NOMO-1 (cell line): ENCODE measurements at regions not wholly inside any gene's neighbourhood (a gene's known extent, or its start where the extent isn't known, plus 50 kb on each side); places are given as distances from the start of the nearest gene placed in this dataset.

Experiments used
- DNase-seq, 2 experiments: peaks; one replicate each; lab custom pipeline; 2025; ENCODE audit not compliant: unreplicated experiment in 2 of 2; lab: John Stamatoyannopoulos, UW

DNA sequence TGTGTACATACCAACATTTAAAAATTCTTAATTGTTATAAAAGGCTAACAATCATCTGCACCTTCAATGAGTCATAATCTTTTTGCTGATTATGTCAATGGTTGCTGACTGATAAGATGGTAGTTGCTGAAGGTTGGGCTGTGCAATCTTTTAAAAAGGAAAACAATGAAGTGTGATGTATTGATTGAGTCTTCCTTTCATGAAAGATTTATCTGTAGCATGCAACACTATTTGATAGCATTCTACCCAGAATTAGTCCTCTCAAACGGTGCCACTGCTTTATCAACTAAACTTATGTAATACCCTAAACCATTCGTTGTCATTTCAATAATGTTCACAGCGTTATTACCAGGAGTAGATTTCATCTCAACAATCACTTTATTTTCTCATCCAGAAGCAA is 2360.6 kb downstream of the PCDH9 start:
- no peak for DNase-seq

- DNase-seq, result no peak
Measured at GRCh38 chr13:64867856-64868255, 2362.3 kb downstream of the PCDH9 start.

DNA sequence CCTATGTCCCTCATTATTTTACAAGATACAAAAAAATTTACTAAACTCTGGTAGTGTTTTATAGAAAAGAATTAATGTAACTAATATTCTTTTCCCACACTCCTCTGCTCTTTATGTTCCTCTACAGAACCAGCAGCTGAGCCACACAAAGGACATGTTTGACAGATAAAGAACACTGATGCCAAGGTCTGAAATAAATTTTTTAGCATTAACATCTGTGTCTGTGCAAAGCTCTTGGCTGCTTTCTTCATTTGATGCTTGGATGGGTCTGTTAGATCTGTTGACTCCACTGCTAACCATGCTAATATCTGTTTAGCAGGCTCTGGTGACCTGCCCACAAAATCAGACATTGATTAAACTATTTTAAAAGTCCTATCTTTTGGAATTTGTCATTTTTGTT is 2363.8 kb downstream of the PCDH9 start:
- no peak for DNase-seq

- no peak for DNase-seq
Measured at GRCh38 chr13:64855506-64855905, 2374.6 kb downstream of the PCDH9 start.

DNA sequence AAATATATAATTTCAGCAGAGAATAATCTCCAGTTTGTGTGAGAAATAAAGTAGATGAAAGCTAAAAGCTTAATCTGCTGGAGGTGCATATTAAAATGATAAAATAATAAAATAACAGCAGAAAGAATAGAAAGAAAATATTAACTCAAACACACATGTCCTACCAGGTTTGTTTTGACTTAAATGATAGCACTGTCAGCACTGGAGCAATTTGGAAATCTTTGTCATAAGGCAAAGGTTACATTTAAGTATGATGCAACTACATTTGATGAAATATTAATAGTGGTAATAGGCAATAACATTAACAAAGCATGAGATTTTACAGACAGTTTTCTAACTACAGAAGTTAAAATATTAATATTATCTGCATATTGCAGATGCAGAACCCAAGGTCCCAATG is 2380.1 kb downstream of the PCDH9 start:
- no peak for DNase-seq

- DNase-seq, result no peak
Measured at GRCh38 chr13:64849196-64849595, 2380.9 kb downstream of the PCDH9 start.

DNA sequence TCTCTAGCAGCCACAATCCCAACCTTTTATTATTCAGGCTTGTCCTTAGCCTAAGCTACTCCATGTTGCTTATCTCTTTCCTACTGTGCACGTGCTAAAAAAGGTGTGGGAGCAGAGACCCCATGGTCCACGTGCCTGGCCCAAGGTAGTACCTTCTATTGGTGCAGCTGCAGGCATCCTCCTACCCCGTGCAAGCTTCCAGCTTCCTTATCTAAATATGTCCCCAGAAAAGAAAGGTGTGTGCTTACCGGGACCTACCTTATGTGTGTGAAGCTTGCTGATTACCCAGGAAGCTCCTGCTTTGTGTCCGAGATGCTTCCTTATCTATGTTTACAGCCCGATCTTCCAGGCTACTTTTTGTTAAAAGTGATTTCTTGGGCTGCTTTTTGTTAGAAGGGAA is 2382.4 kb downstream of the PCDH9 start:
- no peak for DNase-seq

DNA sequence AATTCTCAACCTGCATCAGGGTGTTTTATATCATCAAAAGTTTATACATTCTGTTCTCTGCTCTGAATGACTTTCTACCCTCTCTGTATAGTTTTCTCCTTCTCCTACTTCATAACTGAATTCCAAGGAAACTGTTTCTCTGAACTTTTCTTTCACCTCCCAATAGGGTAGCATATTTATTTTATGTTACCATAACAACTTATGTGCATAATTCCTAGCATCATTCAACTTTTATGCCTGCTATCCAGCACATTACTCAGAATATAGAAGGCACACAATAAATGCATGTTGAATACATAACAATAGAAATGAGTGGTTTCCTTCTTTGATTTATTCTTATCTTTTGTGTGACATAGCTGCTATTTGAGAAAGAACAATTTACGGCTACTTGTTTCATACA is 2385.0 kb downstream of the PCDH9 start:
- DNase-seq, result no peak

- no peak for DNase-seq
Measured at GRCh38 chr13:64819081-64819480, 2411.1 kb downstream of the PCDH9 start.

- no peak for DNase-seq
Measured at GRCh38 chr13:64817691-64818090, 2412.4 kb downstream of the PCDH9 start.

DNA sequence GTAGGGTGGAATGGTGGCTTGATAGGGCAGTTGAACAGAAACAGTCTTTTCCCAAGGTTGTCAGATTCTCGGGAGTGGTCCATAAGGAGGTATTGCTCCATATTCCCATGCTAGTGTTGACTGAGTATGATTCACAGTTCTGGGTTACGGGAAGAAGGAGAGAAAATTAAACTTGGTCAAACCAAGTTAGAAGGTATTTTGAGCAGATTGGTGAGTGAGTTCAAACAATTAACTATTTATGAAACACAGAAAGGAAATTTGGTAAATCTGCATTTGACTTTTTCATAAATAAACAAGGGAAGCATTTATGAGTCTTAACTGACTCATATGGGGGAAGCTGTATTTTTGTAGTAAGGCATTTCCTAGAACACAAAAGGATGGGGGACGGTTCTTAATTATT is 2419.4 kb downstream of the PCDH9 start:
- no peak for DNase-seq

- DNase-seq, result no peak
Measured at GRCh38 chr13:64808704-64809103, 2421.4 kb downstream of the PCDH9 start.

DNA sequence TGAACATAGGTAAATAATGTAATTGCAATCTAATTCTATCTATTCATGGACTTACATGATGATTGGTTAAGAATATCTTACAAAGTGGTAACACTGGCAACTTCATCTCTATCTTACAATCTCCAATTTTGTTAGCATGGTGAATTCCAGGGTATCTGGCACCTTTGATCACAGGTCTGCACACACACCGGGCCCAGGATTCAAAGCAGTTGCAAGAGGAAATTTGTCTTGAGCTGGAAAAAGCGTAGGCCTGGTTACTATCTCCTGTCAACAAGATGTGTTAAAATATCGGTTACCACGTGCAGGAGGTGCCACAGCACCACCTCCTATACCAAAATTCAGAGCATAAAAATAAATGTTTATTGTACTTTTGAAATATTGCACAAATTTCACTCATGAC is 2428.4 kb downstream of the PCDH9 start:
- no peak for DNase-seq

DNA sequence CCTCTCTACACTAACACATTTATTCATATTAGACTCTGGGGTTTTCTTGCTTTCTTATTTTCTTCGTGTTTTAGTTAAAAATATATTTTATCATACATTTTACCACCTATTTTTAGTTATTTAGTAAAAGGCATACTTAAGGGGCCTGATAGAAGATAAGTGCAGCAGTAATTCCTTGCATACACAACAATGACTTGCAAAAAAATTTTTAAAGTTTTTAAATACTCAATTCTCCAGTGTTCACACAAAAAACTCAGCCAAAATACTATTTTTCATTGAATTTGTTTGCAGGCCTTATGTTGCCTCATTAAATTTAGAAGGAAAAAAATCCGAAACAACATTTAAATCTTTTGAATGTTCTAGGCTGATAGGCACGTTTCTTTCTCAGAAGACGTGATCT is 2431.7 kb downstream of the PCDH9 start:
- DNase-seq, result no peak

DNA sequence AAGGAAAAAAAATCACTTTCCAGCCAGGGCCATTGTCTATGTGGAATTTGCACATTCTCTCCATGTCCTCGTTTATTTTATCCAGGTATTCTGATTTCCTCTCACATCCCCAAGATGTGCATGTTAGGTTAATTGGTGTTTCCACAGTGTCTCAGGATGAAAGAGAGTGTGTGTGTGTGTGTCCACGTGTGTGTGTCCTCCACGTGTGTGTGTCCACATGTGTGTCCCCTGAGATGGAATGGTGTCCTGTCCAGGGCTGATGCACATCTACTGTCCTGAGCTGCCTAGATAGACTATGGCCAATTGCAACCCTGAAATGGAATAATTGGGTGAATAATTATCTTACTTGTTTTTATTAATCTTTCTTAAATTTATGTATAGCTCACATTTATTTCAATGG is 2436.5 kb downstream of the PCDH9 start:
- no peak for DNase-seq

DNA sequence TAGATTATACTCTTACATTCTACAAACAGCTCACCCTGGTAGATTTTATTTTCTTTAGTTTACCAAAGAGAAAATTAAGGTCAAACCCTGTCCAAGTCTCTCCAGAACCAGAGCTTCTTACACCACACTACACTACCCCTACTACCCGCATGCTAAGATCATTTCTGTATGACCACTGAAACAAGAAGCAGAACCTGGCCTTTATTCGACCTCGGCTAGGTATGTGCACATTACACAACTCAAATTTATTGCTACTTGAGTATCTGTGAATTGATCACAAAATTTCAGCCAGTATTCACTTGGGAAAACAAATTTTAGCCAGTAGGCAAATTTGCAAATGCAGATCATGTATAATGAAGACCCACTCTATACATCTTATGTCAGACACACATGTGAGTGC is 2437.0 kb downstream of the PCDH9 start:
- DNase-seq, result no peak

- DNase-seq, result no peak
Measured at GRCh38 chr13:64791373-64791772, 2438.8 kb downstream of the PCDH9 start.

- DNase-seq, result no peak
Measured at GRCh38 chr13:64782466-64782865, 2447.7 kb downstream of the PCDH9 start.

- DNase-seq, result no peak
Measured at GRCh38 chr13:64778002-64778401, 2452.1 kb downstream of the PCDH9 start.

DNA sequence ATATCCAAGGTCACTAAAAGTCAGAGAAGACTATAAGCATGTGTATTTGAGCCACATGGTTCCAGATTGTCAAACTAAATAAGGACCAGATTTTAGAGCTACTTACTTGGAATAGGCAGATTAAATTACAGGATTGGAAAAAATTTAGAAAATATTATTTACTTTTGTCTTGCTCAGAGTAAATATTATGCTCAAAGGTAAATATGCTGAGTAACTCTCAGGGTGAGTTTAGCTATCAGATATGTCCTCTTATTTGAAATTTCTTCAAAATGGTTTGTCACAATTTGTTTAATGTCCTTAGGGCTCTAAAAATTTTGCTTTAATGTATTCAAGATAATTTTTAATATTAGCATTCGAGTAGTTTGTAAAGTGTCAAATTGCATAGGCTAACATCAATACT is 2455.2 kb downstream of the PCDH9 start:
- DNase-seq, result no peak

- DNase-seq, result no peak
Measured at GRCh38 chr13:64770743-64771142, 2459.4 kb downstream of the PCDH9 start.

- DNase-seq, result no peak
Measured at GRCh38 chr13:64767054-64767453, 2463.1 kb downstream of the PCDH9 start.

- no peak for DNase-seq
Measured at GRCh38 chr13:64765636-64766035, 2464.5 kb downstream of the PCDH9 start.
